ENCODE measurements at regions not wholly inside any gene's neighbourhood (a gene's known extent, or its start where the extent isn't known, plus 50 kb on each side); places are given as distances from the start of the nearest gene placed in this dataset.
A peak's percentile ranks its signal among the peaks of the same experiment; 100 is the strongest.

- DNase-seq, result no peak
These were observed 141.3 kb upstream of the MAOA start for GRCh38 chrX:43514820-43515219.

GRCh38 chrX:43522582-43522981 is 133.5 kb upstream of the MAOA start:
- DNase-seq, result no peak

- DNase-seq, result no peak
These were observed 130.0 kb upstream of the MAOA start for GRCh38 chrX:43525901-43526610.

GRCh38 chrX:43526878-43527277 is 129.2 kb upstream of the MAOA start:
- DNase-seq, result no peak

GRCh38 chrX:43527801-43528200 is 128.3 kb upstream of the MAOA start:
- DNase-seq, result no peak

- no peak for DNase-seq
These were observed 125.3 kb upstream of the MAOA start for GRCh38 chrX:43530837-43531236.

- no peak for DNase-seq
These were observed 115.8 kb upstream of the MAOA start for GRCh38 chrX:43540318-43540717.

GRCh38 chrX:43551590-43551989 is 104.5 kb upstream of the MAOA start:
- no peak for DNase-seq

- no peak for DNase-seq
These were observed 103.9 kb upstream of the MAOA start for GRCh38 chrX:43552156-43552555.

- DNase-seq, result no peak
These were observed 103.4 kb upstream of the MAOA start for GRCh38 chrX:43552703-43553102.

GRCh38 chrX:43553257-43553656 is 102.8 kb upstream of the MAOA start:
- no peak for DNase-seq

GRCh38 chrX:43556207-43556606 is 99.9 kb upstream of the MAOA start:
- no peak for DNase-seq

GRCh38 chrX:43557792-43558191 is 98.3 kb upstream of the MAOA start:
- peak; percentile 41 for DNase-seq

- peak; percentile 28 for DNase-seq
These were observed 96.5 kb upstream of the MAOA start for GRCh38 chrX:43559644-43560043.

- DNase-seq, result no peak
These were observed 95.7 kb upstream of the MAOA start for GRCh38 chrX:43560247-43560946.

GRCh38 chrX:43562372-43562771 is 93.7 kb upstream of the MAOA start:
- DNase-seq, result no peak

- no peak for DNase-seq
These were observed 91.1 kb upstream of the MAOA start for GRCh38 chrX:43564953-43565352.

GRCh38 chrX:43566170-43566569 is 89.9 kb upstream of the MAOA start:
- DNase-seq, result no peak

- no peak for DNase-seq
These were observed 82.6 kb upstream of the MAOA start for GRCh38 chrX:43573441-43574015.

GRCh38 chrX:43580621-43581020 is 75.5 kb upstream of the MAOA start:
- DNase-seq, result no peak

- DNase-seq, result no peak
These were observed 74.9 kb upstream of the MAOA start for GRCh38 chrX:43581167-43581566.

- no peak for DNase-seq
These were observed 74.1 kb upstream of the MAOA start for GRCh38 chrX:43581888-43582539.

GRCh38 chrX:43582540-43582913 is 73.6 kb upstream of the MAOA start:
- no peak for DNase-seq

- no peak for DNase-seq
These were observed 70.2 kb upstream of the MAOA start for GRCh38 chrX:43585922-43586321.
